GM13976 (cell line): ENCODE measurements at regions not wholly inside any gene's neighbourhood (a gene's known extent, or its start where the extent isn't known, plus 50 kb on each side); places are given as distances from the start of the nearest gene placed in this dataset.

Source experiments
- DNase-seq: peaks from one replicate; pipeline ENCODE4 v3.0.0; 2012; ENCODE audit warnings: low spot score
- CTCF ChIP-seq: IDR thresholded peaks from 2 replicates; pipeline ENCODE4 v1.5.1; 2012; ENCODE audit warnings: borderline replicate concordance, mild to moderate bottlenecking; ENCODE audit not compliant: insufficient read depth; ENCODE audit errors: extremely low read depth, missing control alignments, control extremely low read depth
- in situ Hi-C: fragments of 300-500 bp; cut with MboI; formaldehyde crosslinking; loops from one replicate; pipeline ENCODE4 v1.12.0; 2022; ENCODE audit warnings: low sequenced_read_pairs, mixed read lengths, inconsistent platforms; ENCODE audit not compliant: unreplicated experiment

- TF ChIP-seq CTCF, result no peak
- in situ Hi-C loops, result no loop called here
- DNase-seq, result no peak
Observed at GRCh38 chr12:89234324-89235114, 117.8 kb downstream of the DUSP6 start.

DNA sequence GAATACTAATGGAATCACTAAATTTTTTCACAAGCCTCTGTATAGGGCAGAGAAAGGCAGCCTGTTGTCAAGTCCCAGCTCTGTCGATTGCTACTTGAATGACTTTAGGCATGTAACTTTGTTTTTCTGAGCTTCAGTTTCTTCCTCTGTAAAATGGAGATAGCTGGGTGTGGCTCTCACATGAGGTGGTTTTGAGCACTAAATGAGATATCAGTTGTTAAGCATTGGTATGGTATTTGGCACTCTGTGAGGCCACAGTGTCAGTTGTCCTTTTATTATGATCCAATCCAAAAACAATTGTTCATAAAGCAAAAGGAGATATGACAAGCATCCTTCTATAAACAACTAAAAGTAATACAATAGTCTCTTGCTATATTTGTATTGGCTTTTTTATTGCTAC, 120.6 kb downstream of the DUSP6 start:
- in situ Hi-C loops, result no loop called here
- TF ChIP-seq CTCF, result no peak
- DNase-seq, result no peak

GRCh38 chr12:89230376-89231315, 121.7 kb downstream of the DUSP6 start:
- in situ Hi-C loops, result no loop called here
- no peak for TF ChIP-seq CTCF
- DNase-seq, result no peak

- in situ Hi-C loops, result no loop called here
Observed at GRCh38 chr12:89228491-89228890, 123.8 kb downstream of the DUSP6 start.

GRCh38 chr12:89227774-89228173, 124.5 kb downstream of the DUSP6 start:
- in situ Hi-C loops, result no loop called here
- TF ChIP-seq CTCF, result no peak
- DNase-seq, result no peak

More at GRCh38 chr12:89228491-89228890, 123.8 kb downstream of the DUSP6 start:
- DNase-seq, result no peak
- TF ChIP-seq CTCF, result no peak

DNA sequence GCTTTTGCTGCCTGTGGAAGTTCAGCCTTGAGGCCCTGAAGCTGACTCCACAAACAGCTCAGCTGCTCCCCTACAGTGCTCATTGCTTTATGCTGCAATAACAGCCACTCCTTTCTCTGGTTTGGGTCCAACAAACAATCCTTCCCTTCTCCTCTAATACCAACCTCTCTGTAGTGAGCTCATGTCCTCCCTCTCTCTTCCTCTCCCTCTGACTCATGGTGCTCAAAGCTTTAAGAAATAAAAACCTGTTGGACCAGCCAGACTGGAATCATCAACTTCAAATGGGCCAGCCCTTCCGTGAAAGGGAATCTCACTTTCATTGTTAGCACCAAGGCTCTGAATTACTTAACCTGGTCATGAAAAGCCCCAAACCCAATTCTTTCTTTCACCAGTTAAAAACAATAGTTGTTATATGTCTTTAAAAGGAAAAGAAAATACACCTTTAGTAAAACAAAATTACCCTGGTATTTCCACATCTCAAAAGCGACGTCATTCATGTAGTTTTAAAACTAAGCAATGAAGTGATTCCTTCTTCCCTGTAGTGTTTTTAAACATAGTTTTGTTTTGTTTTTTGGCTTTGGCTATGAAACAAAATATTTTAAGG, 126.4 kb downstream of the DUSP6 start:
- no peak for DNase-seq
- no peak for TF ChIP-seq CTCF
- in situ Hi-C loops, result no loop called here
